CD8-positive, alpha-beta memory T cell (primary cell): ENCODE measurements at regions not wholly inside any gene's neighbourhood (a gene's known extent, or its start where the extent isn't known, plus 50 kb on each side); places are given as distances from the start of the nearest gene placed in this dataset.

Experiments
- CTCF ChIA-PET: fragments of 350-600 bp; sonication (Branson Sonifier 250); formaldehyde crosslinking; loops from one replicate; lab custom pipeline; 2021; ENCODE audit warnings: antibody characterized with exemption; lab: Charles Lee
- POLR2A ChIA-PET: fragments of 350-600 bp; sonication (Branson Sonifier 250); formaldehyde crosslinking; loops from one replicate; lab custom pipeline; 2021; ENCODE audit warnings: antibody characterized with exemption; lab: Charles Lee
- DNase-seq, 5 donors: peaks; one replicate each; pipeline versions ENCODE4 v3.0.0 to v3.0.0-alpha.2; 2020 to 2022; ENCODE audit warnings: mixed read lengths in 1 of 5
- H3K27ac ChIP-seq: one replicate; pipeline ENCODE4 v1.7.0; 2013; ENCODE audit warnings: low read depth, mild to moderate bottlenecking, low read length, moderate library complexity
- H3K27me3 ChIP-seq: 2 replicates; pipeline ENCODE4 v1.7.0; 2013; ENCODE audit warnings: low read length, mild to moderate bottlenecking; ENCODE audit not compliant: insufficient read depth, poor library complexity, severe bottlenecking
- H3K36me3 ChIP-seq: 2 replicates; pipeline ENCODE4 v1.7.0; 2013; ENCODE audit warnings: mild to moderate bottlenecking, low read length, moderate library complexity; ENCODE audit not compliant: insufficient read depth
- H3K4me1 ChIP-seq: 2 replicates; pipeline ENCODE4 v1.7.0; 2013; ENCODE audit warnings: mild to moderate bottlenecking, low read length, moderate library complexity; ENCODE audit not compliant: insufficient read depth
- H3K4me3 ChIP-seq: 2 replicates; pipeline ENCODE4 v1.7.0; 2013; ENCODE audit warnings: mild to moderate bottlenecking, low read length
- H3K9me3 ChIP-seq: 2 replicates; pipeline ENCODE4 v1.7.0; 2013; ENCODE audit warnings: mild to moderate bottlenecking, low read length
- H3K27ac Mint-ChIP-seq, 8 donors: one replicate each; pipeline ENCODE4 v1.8.0; 2020 to 2021; ENCODE audit warnings: mixed read lengths in 8 of 8, mild to moderate bottlenecking in 6 of 8, inconsistent platforms in 3 of 8, moderate library complexity in 3 of 8
- H3K27me3 Mint-ChIP-seq, 2 donors: one replicate each; pipeline ENCODE4 v1.8.0; 2020 to 2021; ENCODE audit warnings: mixed read lengths in 2 of 2, mild to moderate bottlenecking in 1 of 2, moderate library complexity in 1 of 2
- H3K36me3 Mint-ChIP-seq, 3 donors: one replicate each; pipeline ENCODE4 v1.8.0; 2020 to 2021; ENCODE audit warnings: mixed read lengths in 3 of 3, inconsistent platforms in 1 of 3, mild to moderate bottlenecking in 1 of 3
- H3K4me1 Mint-ChIP-seq, 3 donors: one replicate each; pipeline ENCODE4 v1.8.0; 2020 to 2021; ENCODE audit warnings: mixed read lengths in 3 of 3, inconsistent platforms in 1 of 3, mild to moderate bottlenecking in 1 of 3
- H3K4me3 Mint-ChIP-seq, 7 donors: one replicate each; pipeline ENCODE4 v1.8.0; 2020 to 2021; ENCODE audit warnings: mixed read lengths in 7 of 7, mild to moderate bottlenecking in 6 of 7, moderate library complexity in 4 of 7, inconsistent platforms in 2 of 7
- H3K9me3 Mint-ChIP-seq, 5 donors: one replicate each; pipeline ENCODE4 v1.8.0; 2020 to 2022; ENCODE audit warnings: mixed read lengths in 5 of 5, mild to moderate bottlenecking in 3 of 5, moderate library complexity in 2 of 5, inconsistent platforms in 1 of 5

- H3K27me3 ChIP-seq: no peaks in the 10 kb centered on the region
- H3K9me3 ChIP-seq: no peaks in the 10 kb centered on the region
- Mint-ChIP-seq H3K4me1 (no peaks in the 10 kb centered on the region), H3K36me3 (no peaks in the 10 kb centered on the region), H3K27ac (no peak overlapping the region), H3K4me3 (no peak overlapping the region), H3K27me3 (no peaks in the 10 kb centered on the region), H3K9me3 (peaks cover 0 to 9% (median 2%) of the 10 kb centered on the region in 5 donors)
- no peak overlapping the region for H3K4me3 ChIP-seq
- H3K4me1 ChIP-seq: no peaks in the 10 kb centered on the region
- DNase-seq: no peak
- H3K27ac ChIP-seq: no peak overlapping the region
- ChIA-PET POLR2A (no interaction called here), CTCF (no interaction called here)
- no peaks in the 10 kb centered on the region for H3K36me3 ChIP-seq
Observed at GRCh38 chr6:94131271-94131670, 711.9 kb upstream of the EPHA7 start.

GRCh38 chr6:94130478-94130877 is 711.1 kb upstream of the EPHA7 start:
- CTCF ChIA-PET: no interaction called here

GRCh38 chr6:94129926-94130325 is 710.6 kb upstream of the EPHA7 start:
- ChIA-PET CTCF (no interaction called here), POLR2A (no interaction called here)
- no peak for DNase-seq
- Histone ChIP-seq H3K27me3 (no peaks in the 10 kb centered on the region), H3K9me3 (no peaks in the 10 kb centered on the region), H3K4me1 (no peaks in the 10 kb centered on the region), H3K4me3 (no peak overlapping the region), H3K36me3 (no peaks in the 10 kb centered on the region), H3K27ac (no peak overlapping the region)
- Mint-ChIP-seq H3K4me3 (no peak overlapping the region), H3K4me1 (no peaks in the 10 kb centered on the region), H3K36me3 (no peaks in the 10 kb centered on the region), H3K27ac (no peak overlapping the region), H3K27me3 (no peaks in the 10 kb centered on the region), H3K9me3 (peaks cover 0 to 13% (median 2%) of the 10 kb centered on the region in 5 donors)

More at GRCh38 chr6:94130478-94130877, 711.1 kb upstream of the EPHA7 start:
- no peaks in the 10 kb centered on the region for H3K36me3 Mint-ChIP-seq
- Histone ChIP-seq H3K4me3 (no peak overlapping the region), H3K9me3 (no peaks in the 10 kb centered on the region), H3K36me3 (no peaks in the 10 kb centered on the region), H3K4me1 (no peaks in the 10 kb centered on the region), H3K27me3 (no peaks in the 10 kb centered on the region), H3K27ac (no peak overlapping the region)
- H3K27ac Mint-ChIP-seq: no peak overlapping the region
- DNase-seq: no peak
- POLR2A ChIA-PET: no interaction called here
- no peaks in the 10 kb centered on the region for H3K27me3 Mint-ChIP-seq
- H3K9me3 Mint-ChIP-seq: peaks cover 0 to 9% (median 2%) of the 10 kb centered on the region in 5 donors
- no peak overlapping the region for H3K4me3 Mint-ChIP-seq
- no peaks in the 10 kb centered on the region for H3K4me1 Mint-ChIP-seq

GRCh38 chr6:94127716-94128115 is 708.4 kb upstream of the EPHA7 start:
- DNase-seq: no peak
- no peak overlapping the region for H3K27ac ChIP-seq
- no peaks in the 10 kb centered on the region for H3K4me1 ChIP-seq
- H3K4me3 ChIP-seq: no peak overlapping the region
- Mint-ChIP-seq H3K36me3 (no peaks in the 10 kb centered on the region), H3K4me1 (no peaks in the 10 kb centered on the region), H3K27ac (no peak overlapping the region), H3K4me3 (no peak overlapping the region), H3K27me3 (no peaks in the 10 kb centered on the region), H3K9me3 (peaks cover 0 to 20% (median 0%) of the 10 kb centered on the region in 5 donors)
- no peaks in the 10 kb centered on the region for H3K9me3 ChIP-seq
- ChIA-PET POLR2A (no interaction called here), CTCF (no interaction called here)
- H3K36me3 ChIP-seq: no peaks in the 10 kb centered on the region
- H3K27me3 ChIP-seq: no peaks in the 10 kb centered on the region

- Mint-ChIP-seq H3K4me3 (no peak overlapping the region), H3K27me3 (no peaks in the 10 kb centered on the region), H3K27ac (no peak overlapping the region), H3K4me1 (no peaks in the 10 kb centered on the region), H3K9me3 (peaks cover 0 to 15% (median 2%) of the 10 kb centered on the region in 5 donors), H3K36me3 (no peaks in the 10 kb centered on the region)
- H3K27me3 ChIP-seq: no peaks in the 10 kb centered on the region
- CTCF ChIA-PET: no interaction called here
- H3K9me3 ChIP-seq: no peaks in the 10 kb centered on the region
- no peaks in the 10 kb centered on the region for H3K36me3 ChIP-seq
- no peaks in the 10 kb centered on the region for H3K4me1 ChIP-seq
- no peak overlapping the region for H3K4me3 ChIP-seq
- H3K27ac ChIP-seq: no peak overlapping the region
- POLR2A ChIA-PET: no interaction called here
- no peak for DNase-seq
Observed at GRCh38 chr6:94124333-94124732, 705.0 kb upstream of the EPHA7 start.

GRCh38 chr6:94121094-94121493 is 701.7 kb upstream of the EPHA7 start:
- H3K27me3 Mint-ChIP-seq: peaks cover 0 to 2% of the 10 kb centered on the region in 2 donors
- H3K4me3 Mint-ChIP-seq: no peak overlapping the region

GRCh38 chr6:94099072-94099471 is 679.7 kb upstream of the EPHA7 start:
- no peaks in the 10 kb centered on the region for H3K27me3 ChIP-seq
- H3K9me3 ChIP-seq: peaks cover 4% of the 10 kb centered on the region
- Mint-ChIP-seq H3K27ac (no peak overlapping the region), H3K4me1 (no peaks in the 10 kb centered on the region), H3K27me3 (no peaks in the 10 kb centered on the region), H3K4me3 (no peak overlapping the region), H3K9me3 (peaks cover 4 to 16% (median 5%) of the 10 kb centered on the region in 5 donors), H3K36me3 (no peaks in the 10 kb centered on the region)
- CTCF ChIA-PET: no interaction called here
- DNase-seq: no peak
- H3K36me3 ChIP-seq: no peaks in the 10 kb centered on the region
- H3K4me1 ChIP-seq: no peaks in the 10 kb centered on the region
- H3K4me3 ChIP-seq: no peak overlapping the region
- POLR2A ChIA-PET: no interaction called here
- no peak overlapping the region for H3K27ac ChIP-seq

More at GRCh38 chr6:94121094-94121493, 701.7 kb upstream of the EPHA7 start:
- Histone ChIP-seq H3K27ac (no peak overlapping the region), H3K27me3 (no peaks in the 10 kb centered on the region), H3K4me3 (no peak overlapping the region), H3K9me3 (no peaks in the 10 kb centered on the region), H3K4me1 (no peaks in the 10 kb centered on the region), H3K36me3 (no peaks in the 10 kb centered on the region)
- DNase-seq: no peak
- Mint-ChIP-seq H3K9me3 (peaks cover 2 to 11% (median 5%) of the 10 kb centered on the region in 5 donors), H3K36me3 (no peaks in the 10 kb centered on the region), H3K4me1 (no peaks in the 10 kb centered on the region), H3K27ac (no peak overlapping the region)
- POLR2A ChIA-PET: no interaction called here
- CTCF ChIA-PET: no interaction called here

GRCh38 chr6:94095961-94096360 is 676.6 kb upstream of the EPHA7 start:
- peaks cover 2 to 35% (median 9%) of the 10 kb centered on the region in 5 donors for H3K9me3 Mint-ChIP-seq
- Histone ChIP-seq H3K4me1 (no peaks in the 10 kb centered on the region), H3K36me3 (no peaks in the 10 kb centered on the region), H3K9me3 (peaks cover 4% of the 10 kb centered on the region), H3K27ac (no peak overlapping the region), H3K27me3 (no peaks in the 10 kb centered on the region), H3K4me3 (no peak overlapping the region)
- ChIA-PET POLR2A (no interaction called here), CTCF (no interaction called here)
- H3K36me3 Mint-ChIP-seq: no peaks in the 10 kb centered on the region
- no peak overlapping the region for H3K4me3 Mint-ChIP-seq
- H3K27ac Mint-ChIP-seq: no peak overlapping the region
- no peak for DNase-seq
- H3K4me1 Mint-ChIP-seq: no peaks in the 10 kb centered on the region
- H3K27me3 Mint-ChIP-seq: no peaks in the 10 kb centered on the region

- peaks cover 0 to 2% of the 10 kb centered on the region in 2 donors for H3K27me3 Mint-ChIP-seq
- H3K36me3 ChIP-seq: no peaks in the 10 kb centered on the region
- H3K4me1 ChIP-seq: no peaks in the 10 kb centered on the region
- POLR2A ChIA-PET: no interaction called here
- no peak for DNase-seq
- H3K4me3 Mint-ChIP-seq: no peak overlapping the region
- H3K27me3 ChIP-seq: no peaks in the 10 kb centered on the region
- no peak overlapping the region for H3K27ac ChIP-seq
- H3K4me1 Mint-ChIP-seq: no peaks in the 10 kb centered on the region
- no peaks in the 10 kb centered on the region for H3K9me3 ChIP-seq
- CTCF ChIA-PET: no interaction called here
- H3K27ac Mint-ChIP-seq: no peak overlapping the region
- no peak overlapping the region for H3K4me3 ChIP-seq
- no peaks in the 10 kb centered on the region for H3K36me3 Mint-ChIP-seq
- H3K9me3 Mint-ChIP-seq: peaks cover 0 to 47% (median 0%) of the 10 kb centered on the region in 5 donors
Observed at GRCh38 chr6:94089941-94090340, 670.6 kb upstream of the EPHA7 start.
